PC-3 (cell line): ENCODE measurements at regions not wholly inside any gene's neighbourhood (a gene's known extent, or its start where the extent isn't known, plus 50 kb on each side); places are given as distances from the start of the nearest gene placed in this dataset.

Source experiments
- EZH2 ChIP-seq: fragments of 300-600 bp; sonication (generic); IDR thresholded peaks from one replicate; pipeline ENCODE4 v1.6.1; 2017; ENCODE audit warnings: antibody characterized with exemption, mild to moderate bottlenecking, low read length; ENCODE audit not compliant: unreplicated experiment
- TF ChIP-seq, protein P1 (sequence below): fragments of 300-600 bp; sonication (generic); conservative IDR thresholded peaks from 2 replicates; pipeline ENCODE4 v1.5.1; 2017; ENCODE audit warnings: antibody characterized with exemption, low read depth, mild to moderate bottlenecking, low read length

- TF ChIP-seq EZH2 = no peak
- TF ChIP-seq, protein P1, sequence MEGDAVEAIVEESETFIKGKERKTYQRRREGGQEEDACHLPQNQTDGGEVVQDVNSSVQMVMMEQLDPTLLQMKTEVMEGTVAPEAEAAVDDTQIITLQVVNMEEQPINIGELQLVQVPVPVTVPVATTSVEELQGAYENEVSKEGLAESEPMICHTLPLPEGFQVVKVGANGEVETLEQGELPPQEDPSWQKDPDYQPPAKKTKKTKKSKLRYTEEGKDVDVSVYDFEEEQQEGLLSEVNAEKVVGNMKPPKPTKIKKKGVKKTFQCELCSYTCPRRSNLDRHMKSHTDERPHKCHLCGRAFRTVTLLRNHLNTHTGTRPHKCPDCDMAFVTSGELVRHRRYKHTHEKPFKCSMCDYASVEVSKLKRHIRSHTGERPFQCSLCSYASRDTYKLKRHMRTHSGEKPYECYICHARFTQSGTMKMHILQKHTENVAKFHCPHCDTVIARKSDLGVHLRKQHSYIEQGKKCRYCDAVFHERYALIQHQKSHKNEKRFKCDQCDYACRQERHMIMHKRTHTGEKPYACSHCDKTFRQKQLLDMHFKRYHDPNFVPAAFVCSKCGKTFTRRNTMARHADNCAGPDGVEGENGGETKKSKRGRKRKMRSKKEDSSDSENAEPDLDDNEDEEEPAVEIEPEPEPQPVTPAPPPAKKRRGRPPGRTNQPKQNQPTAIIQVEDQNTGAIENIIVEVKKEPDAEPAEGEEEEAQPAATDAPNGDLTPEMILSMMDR = no peak
Observed at GRCh38 chr2:234166531-234166930, 116.0 kb downstream of the SPP2 start.
